GM06990 (cell line): ENCODE measurements at regions not wholly inside any gene's neighbourhood (a gene's known extent, or its start where the extent isn't known, plus 50 kb on each side); places are given as distances from the start of the nearest gene placed in this dataset.
A peak's percentile ranks its signal among the peaks of the same experiment; 100 is the strongest.

ENCODE experiments used
- DNase-seq: peaks from one replicate; pipeline ENCODE4 v3.0.0-alpha.2; 2011; ENCODE audit not compliant: insufficient read length; ENCODE audit errors: extremely low read depth
- H3K27me3 ChIP-seq: replicated peaks from 2 replicates; pipeline ENCODE4 v1.6.0; 2011; ENCODE audit warnings: low read length; ENCODE audit not compliant: control insufficient read depth, insufficient read depth
- H3K36me3 ChIP-seq: 2 replicates; pipeline ENCODE4 v1.5.1; 2011; ENCODE audit warnings: low read length; ENCODE audit not compliant: control insufficient read depth, insufficient read depth
- H3K4me3 ChIP-seq: replicated peaks from 2 replicates; pipeline ENCODE4 v1.5.1; 2011; ENCODE audit warnings: low read depth, mild to moderate bottlenecking, control low read depth, low read length
- TF ChIP-seq, protein P1 (sequence below): IDR thresholded peaks from 2 replicates; pipeline ENCODE4 v1.5.1; 2011; ENCODE audit warnings: low read length, control low read depth, mild to moderate bottlenecking, inconsistent platforms; ENCODE audit not compliant: insufficient read depth, poor library complexity, severe bottlenecking

DNA sequence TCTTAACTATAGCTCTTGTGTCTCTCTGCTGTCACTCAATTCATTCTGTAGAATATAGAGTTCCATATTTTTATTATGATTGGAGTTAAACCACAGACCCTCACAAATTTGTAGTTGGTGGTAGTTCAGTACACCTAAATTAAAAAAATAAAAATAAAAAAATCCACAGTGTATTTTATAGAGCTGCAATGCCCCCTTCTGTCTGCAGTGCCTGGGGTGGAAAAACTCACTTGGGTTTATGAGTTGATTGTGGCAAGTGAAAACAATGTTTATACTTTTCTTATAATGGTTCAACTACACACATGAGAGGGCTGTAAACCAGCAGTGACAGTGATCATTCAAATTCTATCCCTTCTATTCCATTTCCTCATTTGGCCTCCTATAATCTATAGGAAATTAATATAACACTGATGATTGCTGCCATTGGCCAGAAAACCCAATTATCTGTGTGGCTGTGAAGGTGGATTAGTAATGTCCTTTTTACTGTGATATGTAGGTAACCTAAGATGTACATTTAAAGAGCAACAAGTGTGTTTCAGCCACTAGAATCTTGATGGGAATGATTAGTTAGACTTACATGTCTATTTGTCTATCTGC lies 166.9 kb upstream of the LRIG3 start:
- no peak overlapping the region for H3K4me3 ChIP-seq
- H3K27me3 ChIP-seq: no peaks in the 10 kb centered on the region; the same call in 1 of the 2 replicates
- no peak for DNase-seq
- TF ChIP-seq, protein P1, sequence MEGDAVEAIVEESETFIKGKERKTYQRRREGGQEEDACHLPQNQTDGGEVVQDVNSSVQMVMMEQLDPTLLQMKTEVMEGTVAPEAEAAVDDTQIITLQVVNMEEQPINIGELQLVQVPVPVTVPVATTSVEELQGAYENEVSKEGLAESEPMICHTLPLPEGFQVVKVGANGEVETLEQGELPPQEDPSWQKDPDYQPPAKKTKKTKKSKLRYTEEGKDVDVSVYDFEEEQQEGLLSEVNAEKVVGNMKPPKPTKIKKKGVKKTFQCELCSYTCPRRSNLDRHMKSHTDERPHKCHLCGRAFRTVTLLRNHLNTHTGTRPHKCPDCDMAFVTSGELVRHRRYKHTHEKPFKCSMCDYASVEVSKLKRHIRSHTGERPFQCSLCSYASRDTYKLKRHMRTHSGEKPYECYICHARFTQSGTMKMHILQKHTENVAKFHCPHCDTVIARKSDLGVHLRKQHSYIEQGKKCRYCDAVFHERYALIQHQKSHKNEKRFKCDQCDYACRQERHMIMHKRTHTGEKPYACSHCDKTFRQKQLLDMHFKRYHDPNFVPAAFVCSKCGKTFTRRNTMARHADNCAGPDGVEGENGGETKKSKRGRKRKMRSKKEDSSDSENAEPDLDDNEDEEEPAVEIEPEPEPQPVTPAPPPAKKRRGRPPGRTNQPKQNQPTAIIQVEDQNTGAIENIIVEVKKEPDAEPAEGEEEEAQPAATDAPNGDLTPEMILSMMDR: peak; percentile 51
- no peaks in the 10 kb centered on the region for H3K36me3 ChIP-seq

DNA sequence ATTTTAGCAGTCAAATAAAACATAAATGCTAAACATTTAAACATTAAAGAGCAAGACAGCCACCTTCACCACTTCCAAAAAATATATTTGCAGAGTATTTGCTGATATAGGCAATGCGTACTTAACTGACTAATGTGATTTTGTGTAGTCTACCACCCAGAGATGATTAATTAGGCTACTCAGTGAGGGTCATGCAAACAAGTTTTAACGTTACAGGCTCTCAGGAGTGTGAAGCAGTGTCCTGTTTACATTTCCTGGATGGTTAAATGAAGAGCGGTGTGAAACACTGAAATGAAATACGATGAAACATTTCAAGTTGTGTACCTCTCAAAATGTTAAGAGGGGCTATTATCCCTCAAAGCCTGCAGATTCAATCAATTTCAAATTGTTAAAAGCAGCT lies 165.8 kb upstream of the LRIG3 start:
- no peak overlapping the region for H3K4me3 ChIP-seq
- no peak for DNase-seq

DNA sequence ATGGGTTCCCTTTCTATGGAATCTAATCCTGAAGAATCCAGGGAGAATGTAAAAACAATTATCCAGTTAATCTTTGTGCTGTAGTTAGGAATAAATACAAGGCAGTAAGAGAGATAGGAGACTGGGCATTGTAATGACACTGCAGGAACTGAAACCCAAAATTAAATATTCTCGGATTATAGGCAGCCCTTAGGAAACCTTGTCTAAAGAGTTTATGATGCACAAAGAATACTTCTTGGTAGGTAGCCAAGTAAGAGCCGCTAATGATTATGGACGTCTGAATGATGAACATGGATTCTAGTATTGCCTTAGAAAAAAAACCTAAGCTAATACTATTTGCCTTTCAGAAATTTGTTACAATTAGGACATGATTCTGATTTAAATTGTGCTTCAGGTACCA lies 165.4 kb upstream of the LRIG3 start:
- no peak for DNase-seq
- TF ChIP-seq, protein P1: no peak
- no peaks in the 10 kb centered on the region for H3K36me3 ChIP-seq
- H3K27me3 ChIP-seq: no peaks in the 10 kb centered on the region; the same call in 1 of the 2 replicates
- H3K4me3 ChIP-seq: no peak overlapping the region

More for the DNA sequence above, 165.8 kb upstream of the LRIG3 start:
- H3K36me3 ChIP-seq: no peaks in the 10 kb centered on the region
- H3K27me3 ChIP-seq: no peaks in the 10 kb centered on the region; the same call in 1 of the 2 replicates
- TF ChIP-seq, protein P1: no peak

DNA sequence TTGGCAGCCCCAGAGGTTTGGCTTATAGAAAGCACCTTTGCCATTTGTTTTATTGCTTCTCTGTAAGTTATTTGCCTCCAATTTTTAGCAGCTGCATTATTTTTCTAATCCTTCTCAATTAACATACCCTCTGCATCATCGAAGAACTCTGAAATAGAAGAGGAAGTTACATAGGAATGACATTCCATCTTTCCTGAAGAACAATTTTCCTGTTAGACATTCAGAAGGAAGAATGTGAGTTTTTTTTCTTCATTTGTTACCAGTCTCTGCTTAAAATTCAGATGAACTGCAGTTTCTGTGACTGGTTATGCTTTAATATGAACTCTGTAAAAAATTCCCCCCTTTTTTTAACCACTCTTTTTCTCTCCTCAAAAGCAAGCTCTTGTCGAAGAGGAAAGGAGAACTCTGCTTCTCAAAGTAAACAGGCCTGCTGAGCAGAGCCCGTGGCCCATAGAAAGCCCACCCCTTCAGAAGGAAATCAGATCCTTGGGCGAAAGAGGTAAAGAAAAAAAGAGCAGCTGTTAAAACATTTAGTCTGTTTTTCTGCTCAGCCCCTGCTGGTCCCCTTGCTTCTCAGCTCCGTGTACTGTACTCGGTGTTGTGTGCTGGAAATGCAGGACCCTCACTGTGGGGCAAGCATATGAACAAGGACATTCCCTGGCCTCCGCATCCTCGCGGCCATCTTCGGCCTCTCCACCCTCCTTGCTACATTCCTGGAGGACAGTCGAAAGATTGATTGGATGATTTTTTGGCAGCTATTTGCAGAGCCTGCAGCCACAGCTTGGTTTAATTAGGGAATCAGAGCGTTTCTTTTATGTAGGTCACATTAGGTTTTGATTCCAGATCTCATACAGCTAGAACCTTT lies 164.4 kb upstream of the LRIG3 start:
- Histone ChIP-seq H3K36me3 (no peaks in the 10 kb centered on the region), H3K27me3 (no peaks in the 10 kb centered on the region; the same call in 1 of the 2 replicates), H3K4me3 (no peak overlapping the region)
- TF ChIP-seq, protein P1: no peak
- DNase-seq: no peak

DNA sequence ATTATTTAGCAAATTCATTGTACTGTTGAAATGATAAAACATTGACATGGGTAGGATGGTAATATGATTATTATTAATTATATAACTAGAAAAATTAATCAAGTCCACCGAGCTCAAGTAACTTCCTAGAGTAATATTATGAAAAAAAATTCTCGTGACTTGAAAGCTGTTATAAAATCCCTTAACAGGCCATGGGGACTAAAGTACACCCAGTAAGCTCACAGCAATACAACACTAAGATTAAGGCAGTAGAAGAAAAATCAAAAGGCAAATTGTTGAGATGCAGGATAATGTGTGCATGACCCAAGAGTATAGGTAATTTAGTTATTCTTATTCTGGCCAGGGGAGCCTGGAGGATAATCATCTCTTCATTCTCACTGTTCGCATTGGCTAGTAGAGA lies 162.6 kb upstream of the LRIG3 start:
- no peak for DNase-seq
- TF ChIP-seq, protein P1: no peak
- Histone ChIP-seq H3K36me3 (no peaks in the 10 kb centered on the region), H3K27me3 (no peaks in the 10 kb centered on the region; the same call in 1 of the 2 replicates), H3K4me3 (no peak overlapping the region)
